ENCODE measurements at regions not wholly inside any gene's neighbourhood (a gene's known extent, or its start where the extent isn't known, plus 50 kb on each side); places are given as distances from the start of the nearest gene placed in this dataset.

DNA sequence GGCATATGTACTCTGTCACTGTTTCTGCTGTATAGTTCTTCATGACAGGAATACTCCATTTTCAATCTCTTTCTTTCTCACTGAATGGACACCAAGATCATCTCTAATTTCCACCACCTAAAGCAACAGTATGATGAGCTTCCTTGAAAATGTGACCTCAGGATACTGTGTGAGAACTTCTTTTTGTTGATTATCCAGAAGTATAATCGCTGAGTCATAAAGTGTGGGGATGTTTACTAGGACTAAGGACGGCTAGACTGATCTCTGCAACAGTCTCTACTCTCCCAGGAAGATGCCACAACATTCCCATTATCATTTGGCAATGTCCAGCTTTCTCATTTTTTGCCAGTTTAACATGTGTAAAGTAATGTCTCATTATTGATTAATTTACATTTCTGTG, 70.3 kb downstream of the TNFSF18 start:
- H3K27ac ChIP-seq, result no peak overlapping the region
- no peak overlapping the region for H3K4me3 ChIP-seq
- no peak for DNase-seq (ENCODE audit: low spot score)
- no peak for TF ChIP-seq CTCF (IDR thresholded peaks at IDR 0.05)

DNA sequence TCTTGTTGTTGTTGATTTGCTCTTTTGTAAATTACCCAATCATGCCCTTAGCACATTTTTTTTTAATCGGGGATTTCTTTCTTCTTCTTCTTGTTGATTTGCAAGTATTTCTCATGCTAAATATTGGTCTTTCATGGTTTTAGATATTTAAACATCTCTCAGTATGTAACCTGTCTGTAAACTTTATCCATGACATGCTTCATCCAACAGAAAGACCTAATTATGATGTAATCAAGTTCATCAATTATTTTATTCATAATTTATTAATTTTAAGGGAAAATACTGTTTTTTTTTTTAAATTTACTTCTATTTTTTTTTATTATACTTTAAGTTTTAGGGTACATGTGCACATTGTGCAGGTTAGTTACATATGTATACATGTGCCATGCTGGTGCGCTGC, 69.8 kb downstream of the TNFSF18 start:
- no peak for TF ChIP-seq CTCF (IDR thresholded peaks at IDR 0.05)
- no peak overlapping the region for H3K27ac ChIP-seq
- no peak for DNase-seq (ENCODE audit: low spot score)
- H3K4me3 ChIP-seq, result no peak overlapping the region
